Uterus (tissue), 2 donors: ENCODE measurements at regions not wholly inside any gene's neighbourhood (a gene's known extent, or its start where the extent isn't known, plus 50 kb on each side); places are given as distances from the start of the nearest gene placed in this dataset.

Source experiments
- POLR2A ChIP-seq, 2 donors: fragments of 450-650 bp; IDR thresholded peaks; one replicate each; pipeline ENCODE4 v1.6.1; 2016; ENCODE audit warnings: antibody characterized with exemption in 2 of 2, mild to moderate bottlenecking in 1 of 2, moderate library complexity in 1 of 2
- TF ChIP-seq, protein P1 (sequence below), 4 experiments: fragments of 200-600 bp in 2 of 4; fragments of 450-650 bp in 2 of 4; sonication (generic) in 2 of 4; IDR thresholded peaks; one replicate each; pipeline ENCODE4 v1.5.1; 2016 to 2019; ENCODE audit warnings: antibody characterized with exemption in 4 of 4, mild to moderate bottlenecking in 2 of 4, moderate library complexity in 1 of 4

- TF ChIP-seq POLR2A (IDR thresholded peaks at IDR 0.05), result no peak
- TF ChIP-seq, protein P1, sequence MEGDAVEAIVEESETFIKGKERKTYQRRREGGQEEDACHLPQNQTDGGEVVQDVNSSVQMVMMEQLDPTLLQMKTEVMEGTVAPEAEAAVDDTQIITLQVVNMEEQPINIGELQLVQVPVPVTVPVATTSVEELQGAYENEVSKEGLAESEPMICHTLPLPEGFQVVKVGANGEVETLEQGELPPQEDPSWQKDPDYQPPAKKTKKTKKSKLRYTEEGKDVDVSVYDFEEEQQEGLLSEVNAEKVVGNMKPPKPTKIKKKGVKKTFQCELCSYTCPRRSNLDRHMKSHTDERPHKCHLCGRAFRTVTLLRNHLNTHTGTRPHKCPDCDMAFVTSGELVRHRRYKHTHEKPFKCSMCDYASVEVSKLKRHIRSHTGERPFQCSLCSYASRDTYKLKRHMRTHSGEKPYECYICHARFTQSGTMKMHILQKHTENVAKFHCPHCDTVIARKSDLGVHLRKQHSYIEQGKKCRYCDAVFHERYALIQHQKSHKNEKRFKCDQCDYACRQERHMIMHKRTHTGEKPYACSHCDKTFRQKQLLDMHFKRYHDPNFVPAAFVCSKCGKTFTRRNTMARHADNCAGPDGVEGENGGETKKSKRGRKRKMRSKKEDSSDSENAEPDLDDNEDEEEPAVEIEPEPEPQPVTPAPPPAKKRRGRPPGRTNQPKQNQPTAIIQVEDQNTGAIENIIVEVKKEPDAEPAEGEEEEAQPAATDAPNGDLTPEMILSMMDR (IDR thresholded peaks at IDR 0.05), result no peak
Observed at GRCh38 chr2:66839551-66840320, 404.8 kb downstream of the MEIS1 start.
